Mammary epithelial cell (primary cell): ENCODE measurements at regions not wholly inside any gene's neighbourhood (a gene's known extent, or its start where the extent isn't known, plus 50 kb on each side); places are given as distances from the start of the nearest gene placed in this dataset.

Source experiments
- EZH2 ChIP-seq: IDR thresholded peaks from 2 replicates; pipeline ENCODE4 v1.6.1; 2012; ENCODE audit warnings: low read length, inconsistent platforms, borderline replicate concordance
- TF ChIP-seq, protein P1 (sequence below), 2 donors: IDR thresholded peaks in 1 of 2; conservative IDR thresholded peaks in 1 of 2; 2 replicates each; pipeline ENCODE4 v1.5.1; 2011 to 2012; ENCODE audit warnings: inconsistent platforms in 2 of 2, low read length in 2 of 2, mild to moderate bottlenecking in 2 of 2, control low read depth in 1 of 2, low read depth in 1 of 2; ENCODE audit not compliant: insufficient read depth in 1 of 2; ENCODE audit errors: extremely low read depth in 1 of 2

DNA sequence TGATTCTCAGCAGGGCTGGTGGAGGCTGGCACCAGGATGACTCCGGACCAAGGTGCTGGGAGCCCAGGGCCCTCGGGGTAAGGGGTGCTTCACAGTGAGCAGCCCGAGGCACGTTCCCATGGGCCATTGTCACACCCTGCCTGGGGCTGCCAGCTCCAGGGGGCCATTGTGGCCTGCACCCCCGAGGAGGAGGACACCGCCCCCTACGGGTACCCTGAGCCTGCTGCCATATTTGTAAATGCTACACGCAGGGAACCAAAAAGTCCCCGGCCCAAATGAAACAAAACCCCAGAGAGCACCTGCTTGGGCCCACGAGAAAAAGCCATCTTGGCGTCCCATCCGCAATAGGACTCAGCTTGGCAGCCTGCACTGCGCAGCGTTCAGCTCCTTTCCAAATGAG lies 64.7 kb upstream of the GATA5 start:
- TF ChIP-seq, protein P1, sequence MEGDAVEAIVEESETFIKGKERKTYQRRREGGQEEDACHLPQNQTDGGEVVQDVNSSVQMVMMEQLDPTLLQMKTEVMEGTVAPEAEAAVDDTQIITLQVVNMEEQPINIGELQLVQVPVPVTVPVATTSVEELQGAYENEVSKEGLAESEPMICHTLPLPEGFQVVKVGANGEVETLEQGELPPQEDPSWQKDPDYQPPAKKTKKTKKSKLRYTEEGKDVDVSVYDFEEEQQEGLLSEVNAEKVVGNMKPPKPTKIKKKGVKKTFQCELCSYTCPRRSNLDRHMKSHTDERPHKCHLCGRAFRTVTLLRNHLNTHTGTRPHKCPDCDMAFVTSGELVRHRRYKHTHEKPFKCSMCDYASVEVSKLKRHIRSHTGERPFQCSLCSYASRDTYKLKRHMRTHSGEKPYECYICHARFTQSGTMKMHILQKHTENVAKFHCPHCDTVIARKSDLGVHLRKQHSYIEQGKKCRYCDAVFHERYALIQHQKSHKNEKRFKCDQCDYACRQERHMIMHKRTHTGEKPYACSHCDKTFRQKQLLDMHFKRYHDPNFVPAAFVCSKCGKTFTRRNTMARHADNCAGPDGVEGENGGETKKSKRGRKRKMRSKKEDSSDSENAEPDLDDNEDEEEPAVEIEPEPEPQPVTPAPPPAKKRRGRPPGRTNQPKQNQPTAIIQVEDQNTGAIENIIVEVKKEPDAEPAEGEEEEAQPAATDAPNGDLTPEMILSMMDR (conservative IDR thresholded peaks at IDR 0.05 in 1 of 2, IDR thresholded peaks at IDR 0.05 in 1 of 2; ENCODE audit: extremely low read depth in 1 of 2, insufficient read depth in 1 of 2, low read depth in 1 of 2, low read length in 2 of 2), result no peak
- TF ChIP-seq EZH2, result no peak
